RWPE1 (cell line): ENCODE measurements at regions not wholly inside any gene's neighbourhood (a gene's known extent, or its start where the extent isn't known, plus 50 kb on each side); places are given as distances from the start of the nearest gene placed in this dataset.

ENCODE experiments used
- CTCF ChIA-PET: fragments of 350-600 bp; sonication (Branson Sonifier 250); formaldehyde crosslinking; extraction: SDS; loops from one replicate; lab custom pipeline; 2021; lab: Yijun Ruan, JAX
- POLR2A ChIA-PET: fragments of 400-600 bp; formaldehyde crosslinking; extraction: SDS; loops from one replicate; lab custom pipeline; 2020; ENCODE audit warnings: antibody characterized with exemption; ENCODE audit not compliant: low non-redundant PET; lab: Yijun Ruan, JAX
- DNase-seq: peaks from one replicate; pipeline ENCODE4 v3.0.0; 2012; ENCODE audit warnings: low spot score
- H3K27ac ChIP-seq: fragments of 450-650 bp; 2 replicates; pipeline ENCODE4 v1.5.1; 2017
- CTCF ChIP-seq: fragments of 450-650 bp; conservative IDR thresholded peaks from 2 replicates; pipeline ENCODE4 v1.5.1; 2017; ENCODE audit warnings: low read depth, mild to moderate bottlenecking

DNA sequence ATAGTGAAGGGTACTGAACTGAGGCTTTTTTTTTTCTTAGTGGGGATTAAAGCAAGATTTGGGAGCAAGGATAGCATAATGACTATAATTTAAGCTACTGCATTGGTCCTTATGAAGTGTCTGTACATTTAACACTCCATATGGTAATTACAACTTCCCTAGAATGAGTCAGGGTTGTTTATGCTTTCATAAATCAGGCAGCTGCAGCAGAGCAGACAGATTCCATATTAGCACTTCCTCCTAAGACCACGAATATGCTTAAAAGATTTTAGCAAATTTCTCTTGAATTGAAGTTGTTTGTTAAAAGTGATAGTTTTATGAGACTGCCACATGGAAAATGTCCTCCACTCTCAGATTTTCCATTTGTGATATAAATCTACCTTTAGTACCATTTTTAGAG is 401.1 kb upstream of the SPRY2 start:
- DNase-seq, result no peak
- POLR2A ChIA-PET, result no interaction called here
- no peak overlapping the region for H3K27ac ChIP-seq
- CTCF ChIA-PET, result no interaction called here
- TF ChIP-seq CTCF, result no peak

- CTCF ChIA-PET, result no interaction called here
- POLR2A ChIA-PET, result no interaction called here
- no peak for DNase-seq
- H3K27ac ChIP-seq, result no peak overlapping the region
- TF ChIP-seq CTCF, result no peak
These were observed 399.1 kb upstream of the SPRY2 start for GRCh38 chr13:80740071-80740470.

DNA sequence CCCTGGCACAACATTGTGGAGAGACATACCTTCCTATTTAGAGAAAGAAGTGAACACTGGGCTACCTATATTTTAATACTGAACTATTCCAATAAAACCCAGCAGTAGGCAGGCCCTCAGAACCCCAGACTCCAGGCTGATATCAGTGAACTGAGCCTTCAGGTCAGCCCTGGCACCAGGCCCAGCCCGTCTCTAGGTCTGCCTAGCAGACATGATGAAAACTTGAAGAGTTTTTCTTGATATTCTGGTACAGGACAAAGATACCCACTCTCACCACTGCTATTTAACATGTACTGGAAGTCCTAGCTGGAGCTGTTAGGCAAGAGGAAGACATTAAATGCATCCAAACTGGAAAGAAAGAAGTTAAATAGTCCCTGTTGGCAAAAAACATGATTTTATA is 396.6 kb upstream of the SPRY2 start:
- POLR2A ChIA-PET, result no interaction called here
- DNase-seq, result no peak

GRCh38 chr13:80727321-80727975 is 386.5 kb upstream of the SPRY2 start:
- ChIA-PET POLR2A (no interaction called here), CTCF (no interaction called here)
- DNase-seq, result no peak

More for the DNA sequence above, 396.6 kb upstream of the SPRY2 start:
- no peak overlapping the region for H3K27ac ChIP-seq
- CTCF ChIA-PET, result no interaction called here
- TF ChIP-seq CTCF, result no peak

DNA sequence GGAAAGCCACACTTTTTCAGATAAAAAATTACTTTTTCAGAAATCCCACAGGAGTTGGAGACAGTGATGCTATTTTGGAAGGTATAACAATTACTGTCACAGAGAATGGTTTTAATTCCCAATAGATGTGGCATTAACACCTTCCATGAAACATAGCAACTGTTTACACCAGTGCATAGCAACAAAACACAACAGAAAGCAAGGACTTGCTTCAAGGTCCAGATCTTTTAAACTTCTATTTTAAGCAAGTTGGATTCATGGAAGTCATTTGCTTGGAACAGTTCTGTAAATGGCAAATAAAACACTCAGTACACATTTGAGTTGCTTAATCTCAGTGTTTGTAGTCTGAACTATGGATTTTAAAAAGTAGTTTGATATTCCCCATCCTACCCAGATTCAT is 385.9 kb upstream of the SPRY2 start:
- no peak for DNase-seq
- ChIA-PET CTCF (no interaction called here), POLR2A (no interaction called here)
- no peak for TF ChIP-seq CTCF
- H3K27ac ChIP-seq, result no peak overlapping the region

More at GRCh38 chr13:80727321-80727975, 386.5 kb upstream of the SPRY2 start:
- no peak for TF ChIP-seq CTCF
- H3K27ac ChIP-seq, result no peak overlapping the region

- no peak for TF ChIP-seq CTCF
- DNase-seq, result no peak
- CTCF ChIA-PET, result interaction anchor here (0.9 kb wide), 1 partner anchor 10 kb away, joined by 3 read pairs; no protein-coding TSS in a partner anchor
- POLR2A ChIA-PET, result no interaction called here
- H3K27ac ChIP-seq, result no peak overlapping the region
These were observed 380.8 kb upstream of the SPRY2 start for GRCh38 chr13:80721689-80722088.
